NCI-H510A treated with DMSO at 0.1 percent for 48 hours (cell line): ENCODE measurements at regions not wholly inside any gene's neighbourhood (a gene's known extent, or its start where the extent isn't known, plus 50 kb on each side); places are given as distances from the start of the nearest gene placed in this dataset.
"Not testable (repeated sequence)": the region's sequence is repeated elsewhere in the genome, so short reads cannot be mapped to it uniquely, and the experiment has no call there.

Source experiments
- DNase-seq: peaks from one replicate; lab custom pipeline; 2025; lab: John Stamatoyannopoulos, UW

DNA sequence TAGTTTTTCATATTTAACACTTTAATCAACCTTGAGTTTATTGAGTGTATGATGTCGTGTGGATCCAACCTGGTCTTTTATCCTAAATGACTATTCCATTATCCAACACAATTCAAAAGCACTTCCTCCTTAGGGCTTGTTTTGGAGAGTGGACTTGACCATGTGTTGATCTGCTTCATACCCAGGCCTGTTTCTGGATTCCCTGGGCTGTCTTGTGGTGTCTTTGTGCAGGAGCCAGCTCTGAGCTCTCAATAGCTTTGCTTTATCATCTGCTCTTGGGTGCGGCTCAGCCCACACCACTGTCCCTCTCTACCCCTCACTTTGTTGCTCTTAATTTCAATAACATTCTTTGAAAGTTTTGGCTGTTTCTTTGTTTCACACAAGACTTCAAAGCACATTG lies 70.9 kb upstream of the CHST15 start:
- no peak for DNase-seq

DNA sequence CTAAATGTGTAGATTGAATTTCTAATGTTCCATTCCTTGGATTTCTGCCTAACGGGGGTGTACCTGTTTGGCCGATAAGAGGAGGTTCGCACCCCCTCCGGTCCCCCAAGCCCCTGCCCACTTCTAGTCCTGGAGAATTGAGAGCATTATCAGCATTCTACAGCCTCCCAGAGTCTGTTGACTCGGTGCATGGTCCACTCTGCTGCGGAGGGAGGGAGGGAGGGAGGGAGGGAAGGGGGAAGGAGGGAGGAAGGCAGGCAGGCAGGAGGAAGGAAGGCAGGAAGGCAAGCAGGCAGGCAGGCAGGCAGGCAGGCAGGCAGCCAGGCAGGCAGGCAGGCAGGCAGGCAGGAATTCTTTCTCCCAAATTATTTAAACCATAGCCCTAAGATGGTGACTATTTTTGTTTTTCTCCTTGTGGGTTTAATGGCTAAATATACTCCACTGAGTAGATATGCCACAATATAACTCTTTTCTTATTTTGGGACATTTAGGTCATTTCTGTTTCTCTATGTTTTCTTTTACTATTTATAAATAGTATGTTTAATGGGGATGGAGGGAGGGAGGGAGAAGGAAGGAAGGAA lies 69.5 kb upstream of the CHST15 start:
- no peak for DNase-seq

DNA sequence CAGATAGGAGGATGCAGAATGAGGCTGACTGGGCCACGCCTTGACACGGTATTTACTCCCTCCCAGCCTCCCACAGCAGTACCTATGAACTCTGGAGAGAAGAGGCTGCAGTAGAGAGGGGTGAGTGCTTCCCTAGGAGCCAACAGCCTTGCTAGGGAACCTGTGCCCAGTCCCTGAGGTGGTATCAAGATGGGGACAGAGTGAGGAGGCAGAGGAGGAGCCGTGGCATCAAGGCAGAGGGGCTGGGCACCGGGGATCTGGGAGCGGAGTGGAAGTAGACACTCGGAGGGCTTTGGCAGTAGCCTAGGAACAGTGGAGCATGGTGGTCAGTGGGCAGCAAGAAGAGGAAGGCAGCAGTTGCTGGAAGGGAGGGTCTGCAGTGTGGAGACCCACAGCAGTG lies 68.7 kb upstream of the CHST15 start:
- DNase-seq, result no peak

DNA sequence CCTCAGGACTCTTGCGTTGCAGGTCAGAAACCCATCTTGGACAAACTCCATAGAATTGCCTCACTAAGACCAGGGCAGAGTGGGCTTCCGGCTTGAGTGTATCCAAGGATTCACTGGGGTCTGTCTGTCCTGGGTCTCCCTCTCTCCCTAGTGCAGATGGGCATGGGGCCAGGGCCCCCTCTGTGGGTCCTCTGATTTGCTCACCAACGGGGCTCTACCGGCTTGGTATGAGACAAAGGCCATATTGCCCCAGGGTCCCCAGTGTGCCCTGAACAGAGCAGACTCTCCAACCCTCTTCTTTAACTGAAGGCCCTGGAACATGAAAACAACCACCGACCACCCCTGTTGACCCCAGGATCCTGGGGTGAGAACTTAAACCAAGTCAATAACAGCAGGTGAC lies 68.2 kb upstream of the CHST15 start:
- DNase-seq, result no peak

DNA sequence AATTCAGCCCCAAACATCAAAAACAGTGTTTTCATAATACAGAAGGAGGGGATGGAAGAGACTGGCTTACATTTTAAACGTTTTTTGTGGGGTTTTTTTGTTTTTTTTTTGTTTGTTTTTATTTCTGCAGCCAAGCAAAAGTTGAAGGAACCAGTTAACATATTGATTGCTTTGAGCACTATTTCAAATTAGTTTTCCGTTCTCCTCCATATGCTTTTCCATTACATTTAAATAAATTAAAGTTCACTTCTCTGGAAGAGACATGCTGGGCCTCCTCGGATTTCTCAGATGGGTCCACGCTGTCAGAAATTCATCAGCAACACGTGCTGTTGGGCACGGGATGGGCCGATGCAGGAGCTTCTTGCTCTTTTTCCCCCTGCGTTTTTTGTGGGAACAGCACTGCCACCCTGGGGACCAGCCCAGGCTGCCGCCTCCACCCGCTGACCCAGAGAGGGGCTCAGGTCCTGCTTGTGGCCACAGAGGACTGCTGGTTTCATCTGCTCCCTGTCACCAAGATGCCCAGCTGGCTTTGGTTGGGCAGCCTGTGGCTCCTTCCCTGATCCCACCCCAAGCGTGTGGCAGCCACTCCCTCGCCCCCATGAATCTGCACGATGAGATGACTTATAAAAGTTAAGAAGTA lies 67.7 kb upstream of the CHST15 start:
- no peak for DNase-seq

DNA sequence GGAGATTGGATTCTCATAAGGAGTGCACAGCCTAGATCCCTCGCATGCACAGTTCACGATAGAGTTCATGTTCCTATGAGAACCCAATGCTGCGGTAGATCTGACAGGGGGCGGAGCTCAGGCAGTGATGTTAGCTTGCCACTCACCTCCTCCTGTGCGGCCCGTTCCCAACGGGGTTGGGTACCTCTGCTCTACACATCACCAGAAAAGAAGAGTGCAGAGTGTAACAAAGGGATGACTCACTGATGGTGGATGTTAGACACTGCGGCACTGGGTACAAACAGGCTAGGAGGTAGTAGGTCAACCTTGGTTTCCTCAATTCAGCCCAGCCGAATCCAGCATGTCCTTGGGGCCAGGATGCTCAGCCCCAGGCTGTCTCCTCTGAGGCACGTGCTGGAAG lies 66.8 kb upstream of the CHST15 start:
- no peak for DNase-seq

DNA sequence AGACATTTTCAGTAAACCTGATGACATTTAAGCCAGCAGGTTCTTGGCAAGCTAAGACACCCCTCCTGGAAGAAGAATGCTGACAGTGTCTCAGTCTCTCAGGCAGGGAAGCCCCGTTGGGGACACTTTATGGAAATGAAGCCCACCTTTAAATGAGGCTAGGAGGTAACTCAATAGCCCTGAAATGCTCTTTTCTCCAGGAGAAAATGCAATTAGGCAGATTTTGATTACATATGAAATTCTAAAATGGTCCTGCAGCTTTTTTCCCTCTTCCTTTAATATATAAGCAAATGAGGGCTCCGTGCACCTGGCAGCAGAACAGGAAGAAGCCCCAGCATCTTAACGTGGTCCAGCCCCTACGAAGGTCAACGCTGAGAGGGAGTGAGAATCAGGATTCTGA lies 65.8 kb upstream of the CHST15 start:
- DNase-seq, result no peak

DNA sequence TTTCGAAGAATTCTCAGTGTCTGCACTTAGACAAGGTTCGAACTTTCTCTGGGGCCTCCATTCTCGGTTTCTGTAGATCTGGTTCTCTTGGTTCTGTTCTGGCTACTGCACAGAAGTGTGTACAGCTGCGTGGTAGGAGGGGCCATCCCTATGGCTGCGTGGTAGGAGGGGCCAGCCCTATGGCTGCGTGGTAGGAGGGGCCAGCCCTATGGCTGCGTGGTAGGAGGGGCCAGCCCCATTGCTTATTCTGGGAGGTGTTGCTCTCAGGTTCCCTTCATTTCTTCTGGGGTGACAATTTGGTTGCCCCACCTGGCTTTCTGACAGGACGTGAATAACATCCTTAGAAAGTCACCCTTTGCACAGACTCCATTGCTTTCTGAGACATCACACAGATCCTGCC lies 65.2 kb upstream of the CHST15 start:
- DNase-seq, result no peak

DNA sequence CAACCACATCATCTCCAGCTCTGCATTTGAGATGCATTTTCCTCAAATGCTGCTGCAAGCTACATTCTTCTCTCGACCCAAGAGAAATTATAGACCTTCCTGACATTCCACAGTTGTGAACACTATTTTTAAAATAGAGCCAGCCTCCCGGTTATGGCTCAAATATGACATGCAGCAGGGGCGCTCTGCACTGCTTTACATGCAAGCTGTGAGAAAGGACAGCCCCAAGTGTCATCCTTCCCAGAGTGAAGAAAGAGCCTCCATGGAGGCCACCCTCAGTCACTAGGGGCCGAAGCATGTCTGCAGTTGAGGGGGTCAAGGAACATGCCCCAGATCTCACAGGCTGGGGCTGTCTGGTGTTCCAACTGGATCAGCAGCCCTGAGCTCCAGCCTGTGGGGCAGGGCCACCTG lies 63.9 kb upstream of the CHST15 start:
- no peak for DNase-seq

DNA sequence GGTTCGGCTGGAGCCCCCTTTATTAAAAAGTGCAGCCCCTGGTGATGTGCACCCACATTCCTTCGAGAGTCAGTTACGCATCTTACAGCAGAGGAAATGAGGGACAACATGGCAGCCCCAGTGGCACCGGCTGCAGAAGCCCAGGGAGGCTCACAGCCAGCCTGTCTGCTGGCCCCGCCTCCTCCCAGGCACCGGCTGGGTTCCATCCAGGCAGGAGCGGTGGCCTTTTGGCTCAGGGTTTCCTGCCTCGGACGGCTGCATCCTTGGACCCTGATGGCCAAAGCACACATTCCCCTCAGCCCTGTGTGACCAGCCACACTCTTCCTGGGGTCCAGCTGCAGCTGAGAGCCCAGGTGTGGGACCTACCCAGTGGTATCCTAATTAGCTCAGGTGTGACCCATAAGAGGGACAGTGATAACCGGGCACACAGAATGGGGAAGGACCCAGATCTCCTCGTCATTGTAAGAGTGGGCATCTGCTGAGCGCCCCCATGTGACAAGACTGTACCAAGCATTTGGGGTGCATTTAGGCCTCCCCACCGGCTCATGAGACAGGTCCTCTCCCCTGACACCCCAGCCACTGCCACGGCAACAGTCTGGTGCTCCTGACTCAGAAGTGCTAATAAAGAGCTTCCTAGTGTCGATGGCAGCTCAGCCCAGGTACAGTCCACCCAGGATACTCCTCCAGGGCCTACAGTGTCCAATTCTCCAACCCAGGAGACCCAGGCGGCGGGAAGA lies 63.3 kb upstream of the CHST15 start:
- peak; percentile 11 for DNase-seq

DNA sequence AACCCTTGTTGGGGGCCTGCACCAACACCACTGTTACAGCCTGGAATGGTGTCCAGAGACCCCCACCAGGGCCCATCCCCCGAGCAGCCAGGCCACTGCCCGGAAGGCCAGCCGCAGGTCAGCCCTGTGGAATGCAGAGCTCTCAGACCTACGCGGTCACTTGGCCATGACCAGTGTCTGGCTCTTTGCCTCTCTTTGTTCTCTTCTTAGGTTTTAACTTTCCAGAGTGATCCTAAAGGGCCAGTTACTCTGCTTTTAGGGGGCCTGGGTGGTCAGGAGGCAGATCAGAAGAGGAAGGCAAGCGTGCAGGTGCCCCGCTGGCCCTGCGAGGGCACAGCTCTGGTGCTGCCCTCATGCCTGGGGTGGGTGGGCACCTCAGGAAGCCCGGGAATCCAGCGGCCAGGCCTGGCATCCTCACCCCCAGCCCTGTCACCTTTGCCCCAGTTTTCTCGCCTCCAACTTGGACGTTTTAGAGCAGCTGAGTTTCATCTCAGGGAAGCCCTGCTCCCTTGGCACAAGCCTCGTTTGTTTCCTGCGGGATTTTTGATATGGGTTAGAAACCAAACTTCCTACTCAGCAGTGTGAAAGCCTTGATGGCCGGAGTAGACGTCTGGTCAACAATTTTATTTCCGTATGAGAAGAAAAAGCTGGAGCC lies 62.5 kb upstream of the CHST15 start:
- no peak for DNase-seq

DNA sequence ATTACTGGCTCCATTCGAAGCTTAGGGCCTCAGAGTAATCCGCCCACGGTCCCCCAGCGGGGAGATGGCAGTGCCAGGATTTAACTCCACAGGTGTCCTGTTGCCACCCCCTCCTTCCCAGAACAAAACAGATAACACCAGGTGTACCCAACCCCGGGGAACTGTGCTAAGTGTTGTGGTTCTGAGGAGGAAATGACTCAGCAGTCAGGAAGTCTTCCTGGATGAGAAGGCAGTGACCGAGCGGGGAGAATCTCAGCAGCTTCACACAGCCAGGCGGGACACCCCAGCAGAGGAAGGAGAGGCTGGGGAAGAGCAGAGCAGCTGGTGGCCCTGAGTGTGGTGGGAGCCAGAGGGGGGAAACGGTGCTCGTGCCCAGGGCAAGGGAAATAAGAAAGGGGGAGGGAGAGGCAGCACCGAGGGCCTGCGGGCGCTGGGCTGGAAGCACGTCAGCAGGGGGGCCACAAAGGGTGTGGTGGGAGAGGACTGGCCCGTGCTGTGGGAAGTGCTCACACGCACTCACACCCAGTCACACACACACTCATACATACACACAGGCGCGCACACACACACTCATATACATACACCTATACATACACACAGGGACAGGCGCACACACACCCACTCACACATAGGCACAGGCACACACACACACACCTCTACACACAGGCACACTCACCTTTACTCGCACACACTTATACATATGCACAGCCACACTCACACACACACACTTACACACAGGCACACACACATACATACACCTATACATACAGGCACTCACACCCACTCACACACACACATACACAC lies 59.8 kb upstream of the CHST15 start:
- DNase-seq, result peak; percentile 91

DNA sequence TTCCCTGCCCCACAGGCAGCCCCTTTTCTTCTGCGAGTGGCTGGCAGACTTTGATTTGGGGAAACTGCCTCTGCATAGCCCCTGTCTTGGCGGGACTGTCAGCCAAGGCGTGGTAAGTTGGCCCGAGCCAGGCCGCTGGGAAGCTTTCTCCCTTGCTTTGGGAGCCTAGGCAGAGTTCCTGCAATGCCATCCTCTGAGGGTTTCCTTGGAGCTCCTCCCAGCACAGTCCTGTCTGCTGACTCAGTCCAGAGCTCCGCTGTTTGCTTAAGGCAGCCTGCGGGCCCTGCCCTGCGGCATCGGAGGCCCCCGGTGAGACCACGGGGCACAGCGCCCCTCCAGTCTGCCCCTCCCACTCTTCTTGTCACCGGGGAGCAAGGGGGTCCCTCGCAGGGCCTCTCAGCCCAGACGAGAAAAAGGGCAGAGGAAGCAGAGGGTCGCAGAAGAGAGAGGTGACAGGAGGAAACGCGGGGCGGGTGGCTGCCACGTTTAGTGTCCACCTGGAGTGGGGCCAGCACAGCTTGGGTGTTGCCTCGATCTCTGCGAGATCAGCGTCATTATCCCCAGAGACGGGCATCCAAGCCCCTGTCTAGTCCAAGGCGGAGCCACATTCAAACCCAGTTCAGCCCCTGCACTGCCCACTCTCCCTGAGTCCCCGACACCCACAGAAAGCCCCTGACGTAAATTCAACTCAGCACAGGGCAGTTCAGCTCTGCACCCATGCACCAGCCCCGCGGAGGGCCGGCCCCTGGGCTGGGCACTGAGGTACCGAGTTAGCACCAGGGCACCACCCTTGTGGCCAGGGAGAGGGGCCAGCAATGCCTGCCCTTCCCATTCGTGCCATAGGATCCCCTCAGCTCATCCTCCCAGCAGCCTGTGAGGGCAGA lies 59.0 kb upstream of the CHST15 start:
- peak; percentile 62 for DNase-seq

DNA sequence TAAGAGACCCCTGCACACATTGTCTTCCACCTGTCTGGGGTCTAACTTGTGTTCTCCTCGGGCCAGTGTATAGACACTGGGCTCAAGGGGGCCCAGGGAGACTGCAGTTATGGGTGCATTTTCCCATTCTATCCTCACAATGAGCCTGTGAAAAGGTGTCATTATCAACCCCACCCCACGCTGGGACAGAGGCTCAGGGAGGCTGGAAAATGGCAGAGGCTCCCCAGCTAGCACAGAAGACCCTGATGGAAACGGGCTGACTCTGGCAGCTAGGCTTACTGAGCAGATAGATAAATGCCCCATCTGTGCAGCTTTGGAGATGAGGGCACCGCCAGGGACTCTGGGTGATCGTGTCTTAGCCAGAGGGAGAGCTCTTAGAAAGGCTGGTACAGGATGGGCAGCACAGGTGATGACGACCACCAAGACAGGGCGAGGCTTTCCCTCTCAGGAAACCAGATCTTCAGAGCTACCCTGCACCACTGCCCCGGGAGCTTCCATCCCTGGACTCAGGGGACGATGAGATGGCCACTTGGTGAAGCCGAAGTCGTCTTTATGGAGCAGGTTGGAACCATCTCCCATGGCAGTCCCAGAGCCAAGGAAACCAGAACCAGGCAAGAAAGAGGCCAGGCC lies 58.2 kb upstream of the CHST15 start:
- no peak for DNase-seq

DNA sequence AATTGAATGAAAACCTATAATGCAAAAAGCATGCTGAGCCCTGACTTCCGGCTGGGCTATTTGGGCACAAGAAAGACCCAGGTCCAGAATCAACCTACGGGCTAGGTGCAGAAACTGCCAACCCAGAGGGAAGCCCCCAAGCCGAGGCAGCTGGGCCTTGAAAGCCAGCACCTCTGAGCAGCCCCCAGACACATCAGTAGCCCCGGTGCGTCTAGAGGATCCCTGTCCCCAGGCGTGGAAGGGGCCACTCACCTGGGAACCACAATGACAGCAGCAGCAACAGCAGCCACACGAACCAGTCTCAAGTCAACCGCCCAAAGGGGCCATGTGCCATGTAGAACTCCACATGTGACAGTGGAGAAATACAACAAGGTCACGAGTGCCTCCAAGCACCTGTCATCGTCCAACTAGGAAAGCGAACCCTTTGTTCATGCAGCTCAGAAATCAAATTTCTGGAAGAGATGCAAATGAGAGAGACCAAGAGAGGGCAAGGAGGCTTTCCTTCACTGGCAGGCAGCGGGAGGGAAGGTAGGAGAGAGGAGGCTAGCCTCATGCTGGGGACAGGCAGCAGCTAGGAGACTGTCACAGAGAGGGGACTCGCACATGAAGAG lies 57.5 kb upstream of the CHST15 start:
- DNase-seq, result peak; percentile 39

DNA sequence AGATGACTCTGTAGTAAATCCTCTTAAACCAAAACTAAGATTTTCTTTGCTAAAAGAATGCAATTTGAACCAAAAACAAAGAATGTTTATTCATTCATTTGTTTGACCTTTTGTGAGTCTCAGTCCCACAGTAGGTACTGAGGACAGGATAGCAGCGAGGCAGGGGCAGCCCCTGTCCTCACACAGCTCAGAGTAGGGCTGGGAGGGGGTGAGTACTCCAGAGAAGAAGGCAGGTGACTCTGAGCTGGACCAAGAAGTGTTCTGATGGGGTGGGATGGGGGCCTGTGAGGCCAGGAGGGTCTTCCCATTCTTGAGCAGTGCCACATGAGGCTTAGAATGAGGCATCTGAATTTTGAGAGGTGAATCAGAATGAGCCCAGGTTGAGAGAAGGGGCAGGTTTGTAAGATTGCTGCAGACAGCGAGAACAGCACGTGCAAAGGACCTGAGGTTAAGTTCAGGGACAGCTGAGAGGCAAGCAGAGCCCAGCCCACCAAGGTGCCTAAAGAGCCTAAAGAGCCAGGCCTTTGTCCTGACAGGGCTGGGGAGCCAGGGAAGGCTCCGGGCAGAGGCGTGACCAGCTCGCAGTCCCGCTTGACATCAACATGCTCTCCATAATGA lies 56.9 kb upstream of the CHST15 start:
- no peak for DNase-seq

DNA sequence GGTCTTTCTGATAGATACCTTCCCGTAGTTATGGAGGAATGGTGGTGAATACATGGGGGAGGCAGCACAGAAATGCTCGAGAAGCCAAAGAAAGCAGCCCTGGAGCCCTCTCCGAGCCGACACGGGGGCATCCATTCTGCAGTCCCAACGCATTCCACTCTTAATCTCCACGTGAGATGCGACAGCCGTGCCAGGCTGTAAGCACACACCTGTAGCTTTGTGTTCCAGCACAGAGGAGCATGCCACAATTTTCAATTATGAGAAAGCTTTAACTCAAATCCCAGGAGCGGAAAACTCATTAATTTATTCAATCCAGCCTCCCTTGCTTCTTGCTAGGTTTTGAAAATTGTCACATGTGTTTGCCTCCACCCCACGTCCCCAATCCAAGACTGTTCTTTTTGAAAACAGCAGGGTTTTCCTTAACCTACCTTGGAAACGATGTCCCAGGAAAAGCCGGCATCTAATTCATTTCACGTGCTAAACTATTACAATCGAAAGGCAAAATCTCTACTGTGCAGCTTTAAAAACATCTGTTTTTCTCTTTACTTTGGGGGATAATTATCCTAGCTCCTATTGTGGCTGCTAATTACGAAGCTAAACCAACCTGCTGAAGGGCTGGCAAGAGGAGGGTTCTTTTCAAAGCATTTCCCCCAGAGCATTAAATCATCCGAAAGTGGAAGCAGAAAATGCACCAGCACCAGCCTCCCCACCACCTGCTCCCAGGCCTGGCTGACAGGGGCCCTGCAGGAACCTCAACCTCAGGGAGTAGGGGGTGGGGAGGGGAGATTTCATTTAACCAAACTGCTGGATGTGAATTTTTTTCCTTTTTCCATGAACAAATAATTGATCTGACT lies 56.0 kb upstream of the CHST15 start:
- peak; percentile 56 for DNase-seq

DNA sequence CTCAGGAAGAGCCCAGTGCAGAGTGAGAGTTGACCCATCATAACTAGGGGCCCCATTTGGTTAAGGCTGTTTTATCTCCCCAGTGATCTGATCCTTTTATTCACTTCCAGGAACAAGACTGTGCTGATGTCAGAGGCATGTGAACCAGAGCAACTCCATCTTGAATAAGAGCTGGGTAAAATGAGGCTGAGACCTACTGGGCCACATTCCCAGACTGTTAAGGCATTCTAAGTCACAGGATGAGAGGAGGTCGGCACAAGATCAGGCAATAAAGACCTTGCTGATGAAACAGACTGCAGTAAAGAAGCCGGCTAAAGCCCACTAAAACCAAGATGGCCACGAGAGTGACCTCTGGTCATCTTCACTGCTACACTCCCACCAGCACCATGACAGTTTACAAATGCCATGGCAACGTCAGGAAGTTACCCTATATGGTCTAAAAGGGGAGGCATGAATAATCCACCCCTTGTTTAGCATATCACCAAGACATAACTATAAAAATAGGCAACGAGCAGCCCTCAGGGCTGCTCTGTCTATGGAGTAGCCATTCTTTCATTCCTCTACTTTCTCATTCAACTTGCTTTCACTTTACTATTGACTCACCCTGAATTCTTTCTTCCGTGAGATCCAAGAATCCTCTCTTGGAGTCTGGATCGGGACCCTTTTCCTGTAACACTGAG lies 55.3 kb upstream of the CHST15 start:
- DNase-seq, result not testable (repeated sequence)
